Mammary epithelial cell (primary cell): ENCODE measurements at regions not wholly inside any gene's neighbourhood (a gene's known extent, or its start where the extent isn't known, plus 50 kb on each side); places are given as distances from the start of the nearest gene placed in this dataset.

Experiments
- CTCF ChIP-seq, 2 donors: IDR thresholded peaks in 1 of 2; conservative IDR thresholded peaks in 1 of 2; 2 replicates each; pipeline ENCODE4 v1.5.1; 2011 to 2012; ENCODE audit warnings: inconsistent platforms in 2 of 2, low read length in 2 of 2, mild to moderate bottlenecking in 2 of 2, control low read depth in 1 of 2, low read depth in 1 of 2; ENCODE audit not compliant: insufficient read depth in 1 of 2; ENCODE audit errors: extremely low read depth in 1 of 2
- EZH2 ChIP-seq: IDR thresholded peaks from 2 replicates; pipeline ENCODE4 v1.6.1; 2012; ENCODE audit warnings: low read length, inconsistent platforms, borderline replicate concordance

- no peak for TF ChIP-seq CTCF (conservative IDR thresholded peaks at IDR 0.05 in 1 of 2, IDR thresholded peaks at IDR 0.05 in 1 of 2; ENCODE audit: extremely low read depth in 1 of 2, insufficient read depth in 1 of 2, low read depth in 1 of 2, low read length in 2 of 2)
- TF ChIP-seq EZH2 = no peak
Measured at GRCh38 chr11:134639586-134640330, 227.7 kb upstream of the B3GAT1 start.
